ENCODE measurements at regions not wholly inside any gene's neighbourhood (a gene's known extent, or its start where the extent isn't known, plus 50 kb on each side); places are given as distances from the start of the nearest gene placed in this dataset.

GRCh38 chr4:52265781-52266525, 214.8 kb downstream of the SPATA18 start:
- H3K4me1 Mint-ChIP-seq, result no peaks in the 10 kb centered on the region
- Histone ChIP-seq H3K9me3 (ENCODE audit: control insufficient read depth in 2 of 2, low read length in 2 of 2) (no peaks in the 10 kb centered on the region), H3K36me3 (ENCODE audit: control insufficient read depth, insufficient read depth, low read length) (no peaks in the 10 kb centered on the region), H3K27ac (ENCODE audit: insufficient read depth, low read length, poor library complexity, severe bottlenecking) (no peak overlapping the region), H3K27me3 (ENCODE audit: control insufficient read depth, insufficient read depth, low read length) (no peaks in the 10 kb centered on the region), H3K4me1 (ENCODE audit: control insufficient read depth, insufficient read depth, low read length, poor library complexity, severe bottlenecking) (no peaks in the 10 kb centered on the region), H3K4me3 (ENCODE audit: low read depth, low read length) (no peak overlapping the region)
- H3K4me3 Mint-ChIP-seq, result no peak overlapping the region
- H3K36me3 Mint-ChIP-seq, result no peaks in the 10 kb centered on the region
- H3K27ac Mint-ChIP-seq, result no peak overlapping the region
- no peaks in the 10 kb centered on the region for H3K27me3 Mint-ChIP-seq
- no peak for ATAC-seq (ENCODE audit: low read depth in 2 of 2)
- peaks cover 0 to 5% (median 2%) of the 10 kb centered on the region in 7 donors for H3K9me3 Mint-ChIP-seq
- DNase-seq, result no peak

DNA sequence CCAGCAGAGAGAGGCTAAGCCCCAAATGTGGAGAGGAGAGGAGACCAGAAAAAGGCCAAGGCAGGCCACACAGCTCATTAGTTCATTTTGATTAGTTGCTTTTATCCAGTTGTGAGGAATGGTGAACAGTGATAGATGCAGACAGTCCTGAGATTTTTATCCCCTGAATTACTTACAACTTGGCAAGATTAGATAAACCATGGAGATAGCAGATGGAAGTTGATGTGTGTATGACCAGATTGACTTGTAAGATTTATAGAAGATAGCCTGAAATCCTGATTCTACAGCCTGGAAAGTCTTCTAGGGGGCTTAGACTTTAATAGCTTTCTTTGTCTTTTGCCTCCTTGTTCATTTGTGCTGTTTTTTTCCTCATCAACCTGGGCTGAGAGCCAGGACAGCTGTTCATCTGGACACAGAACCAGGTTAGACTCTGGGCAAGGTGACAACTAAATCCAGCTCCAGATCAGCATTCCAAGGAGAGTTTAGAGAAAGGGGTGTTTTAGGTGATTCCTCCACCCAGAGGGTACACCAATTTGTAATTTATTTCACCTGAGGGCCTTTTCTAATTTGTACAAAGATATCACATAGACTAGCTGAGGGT, 215.5 kb downstream of the SPATA18 start:
- no peaks in the 10 kb centered on the region for H3K9me3 ChIP-seq (ENCODE audit: control insufficient read depth in 2 of 2, low read length in 2 of 2)
- DNase-seq (no peak), ATAC-seq (ENCODE audit: low read depth in 2 of 2) (no peak)
- Mint-ChIP-seq H3K36me3 (no peaks in the 10 kb centered on the region), H3K27me3 (no peaks in the 10 kb centered on the region), H3K27ac (no peak overlapping the region), H3K9me3 (peaks cover 0 to 4% (median 2%) of the 10 kb centered on the region in 7 donors), H3K4me1 (no peaks in the 10 kb centered on the region), H3K4me3 (no peak overlapping the region)
- no peak overlapping the region for H3K27ac ChIP-seq (ENCODE audit: insufficient read depth, low read length, poor library complexity, severe bottlenecking)
- no peak overlapping the region for H3K4me3 ChIP-seq (ENCODE audit: low read depth, low read length)
- H3K36me3 ChIP-seq (ENCODE audit: control insufficient read depth, insufficient read depth, low read length), result no peaks in the 10 kb centered on the region
- H3K4me1 ChIP-seq (ENCODE audit: control insufficient read depth, insufficient read depth, low read length, poor library complexity, severe bottlenecking), result no peaks in the 10 kb centered on the region
- H3K27me3 ChIP-seq (ENCODE audit: control insufficient read depth, insufficient read depth, low read length), result no peaks in the 10 kb centered on the region

GRCh38 chr4:52269761-52270160, 218.7 kb downstream of the SPATA18 start:
- no peaks in the 10 kb centered on the region for H3K27me3 Mint-ChIP-seq
- Histone ChIP-seq H3K36me3 (ENCODE audit: control insufficient read depth, insufficient read depth, low read length) (no peaks in the 10 kb centered on the region), H3K27ac (ENCODE audit: insufficient read depth, low read length, poor library complexity, severe bottlenecking) (no peak overlapping the region), H3K4me3 (ENCODE audit: low read depth, low read length) (no peak overlapping the region), H3K27me3 (ENCODE audit: control insufficient read depth, insufficient read depth, low read length) (no peaks in the 10 kb centered on the region), H3K9me3 (ENCODE audit: control insufficient read depth in 2 of 2, low read length in 2 of 2) (no peaks in the 10 kb centered on the region), H3K4me1 (ENCODE audit: control insufficient read depth, insufficient read depth, low read length, poor library complexity, severe bottlenecking) (no peaks in the 10 kb centered on the region)
- H3K9me3 Mint-ChIP-seq, result peaks cover 0 to 6% (median 3%) of the 10 kb centered on the region in 7 donors
- H3K36me3 Mint-ChIP-seq, result no peaks in the 10 kb centered on the region
- DNase-seq (no peak), ATAC-seq (ENCODE audit: low read depth in 2 of 2) (no peak)
- H3K4me1 Mint-ChIP-seq, result no peaks in the 10 kb centered on the region
- no peak overlapping the region for H3K4me3 Mint-ChIP-seq
- H3K27ac Mint-ChIP-seq, result no peak overlapping the region

DNA sequence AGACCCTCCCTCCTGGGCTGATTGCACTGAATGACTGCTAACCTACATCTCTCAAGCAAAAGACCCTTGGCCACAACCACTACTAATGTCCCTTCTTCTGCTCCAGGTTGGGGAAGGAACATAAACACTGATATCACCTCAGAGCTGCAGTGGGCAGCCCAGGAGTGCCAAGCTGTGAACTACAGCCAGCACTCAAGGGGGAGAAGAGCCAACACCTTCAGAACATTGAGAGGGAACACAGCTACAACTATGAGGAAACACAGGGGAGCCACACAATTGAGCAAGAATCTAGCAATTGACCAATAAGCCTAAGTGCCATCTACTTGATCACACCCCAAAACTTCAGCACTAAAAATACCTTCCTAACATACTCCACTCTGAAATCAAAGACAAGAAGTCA, 222.8 kb downstream of the SPATA18 start:
- Histone ChIP-seq H3K36me3 (ENCODE audit: control insufficient read depth, insufficient read depth, low read length) (no peaks in the 10 kb centered on the region), H3K27ac (ENCODE audit: insufficient read depth, low read length, poor library complexity, severe bottlenecking) (no peak overlapping the region), H3K9me3 (ENCODE audit: control insufficient read depth in 2 of 2, low read length in 2 of 2) (no peaks in the 10 kb centered on the region), H3K4me3 (ENCODE audit: low read depth, low read length) (no peak overlapping the region), H3K27me3 (ENCODE audit: control insufficient read depth, insufficient read depth, low read length) (no peaks in the 10 kb centered on the region), H3K4me1 (ENCODE audit: control insufficient read depth, insufficient read depth, low read length, poor library complexity, severe bottlenecking) (no peaks in the 10 kb centered on the region)
- H3K27ac Mint-ChIP-seq, result peak overlapping the region in 1 of 3 donors; percentile 81
- DNase-seq (no peak), ATAC-seq (ENCODE audit: low read depth in 2 of 2) (no peak)
- peaks cover 3 to 12% (median 4%) of the 10 kb centered on the region in 7 donors for H3K9me3 Mint-ChIP-seq
- no peak overlapping the region for H3K4me3 Mint-ChIP-seq
- H3K27me3 Mint-ChIP-seq, result no peaks in the 10 kb centered on the region
- H3K36me3 Mint-ChIP-seq, result no peaks in the 10 kb centered on the region
- H3K4me1 Mint-ChIP-seq, result no peaks in the 10 kb centered on the region

DNA sequence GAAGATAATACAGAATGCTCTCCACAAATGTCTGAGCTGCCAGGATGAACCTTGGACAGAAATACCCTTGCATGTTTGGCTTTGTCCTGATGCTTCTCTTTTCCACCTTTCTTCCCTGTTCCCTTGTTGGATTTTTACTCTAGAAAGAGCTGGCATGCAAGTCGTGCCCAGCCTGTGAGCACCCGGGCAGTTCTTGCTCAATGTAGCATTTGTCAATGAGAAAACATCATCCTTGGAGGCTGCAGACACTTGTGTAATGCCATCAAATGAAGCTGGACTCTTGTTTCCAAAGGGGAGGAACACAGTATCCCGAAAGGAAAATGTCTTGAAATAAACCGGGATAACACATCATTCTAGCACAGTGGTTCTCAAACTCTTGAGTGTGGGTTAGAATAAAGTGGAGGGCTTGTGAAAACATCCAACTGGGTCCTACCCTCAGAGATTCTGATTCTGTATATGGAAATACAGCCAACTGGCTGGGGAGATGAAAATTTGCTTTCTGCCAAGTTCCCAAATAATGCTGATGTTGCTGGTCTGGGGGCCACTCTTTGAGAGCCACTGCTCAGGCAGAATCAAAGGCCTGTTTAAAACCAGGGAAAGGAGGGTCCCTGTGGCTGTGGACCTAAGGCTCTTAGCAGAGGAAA, 237.2 kb downstream of the SPATA18 start:
- Histone ChIP-seq H3K36me3 (ENCODE audit: control insufficient read depth, insufficient read depth, low read length) (no peaks in the 10 kb centered on the region), H3K9me3 (ENCODE audit: control insufficient read depth in 2 of 2, low read length in 2 of 2) (no peaks in the 10 kb centered on the region), H3K27me3 (ENCODE audit: control insufficient read depth, insufficient read depth, low read length) (no peaks in the 10 kb centered on the region), H3K4me1 (ENCODE audit: control insufficient read depth, insufficient read depth, low read length, poor library complexity, severe bottlenecking) (no peaks in the 10 kb centered on the region), H3K4me3 (ENCODE audit: low read depth, low read length) (no peak overlapping the region), H3K27ac (ENCODE audit: insufficient read depth, low read length, poor library complexity, severe bottlenecking) (no peak overlapping the region)
- peaks cover 0 to 3% (median 0%) of the 10 kb centered on the region in 7 donors for H3K9me3 Mint-ChIP-seq
- no peaks in the 10 kb centered on the region for H3K4me1 Mint-ChIP-seq
- no peaks in the 10 kb centered on the region for H3K36me3 Mint-ChIP-seq
- H3K4me3 Mint-ChIP-seq, result no peak overlapping the region
- no peaks in the 10 kb centered on the region for H3K27me3 Mint-ChIP-seq
- no peak overlapping the region for H3K27ac Mint-ChIP-seq
- DNase-seq, result no peak
- ATAC-seq (ENCODE audit: low read depth in 2 of 2), result no peak

DNA sequence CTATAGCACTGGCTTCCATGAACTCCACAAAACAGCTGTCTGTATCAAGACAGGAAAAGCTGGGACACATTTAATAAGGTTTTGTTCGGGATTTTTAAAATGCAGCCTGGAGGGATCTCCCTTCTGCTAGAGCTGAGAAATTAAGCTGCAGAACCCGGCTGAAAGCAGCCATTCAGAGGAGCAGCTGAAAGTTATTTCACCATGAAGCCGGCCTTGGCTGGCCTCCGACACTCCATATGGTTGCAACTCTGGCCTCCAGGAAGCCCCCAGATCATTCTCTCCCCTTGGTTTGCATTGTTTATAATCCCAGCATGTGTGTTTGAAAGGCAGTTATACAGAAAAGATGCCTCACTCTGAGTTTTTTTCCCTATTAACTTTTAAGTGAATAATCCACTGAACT, 239.4 kb downstream of the SPATA18 start:
- H3K27ac ChIP-seq (ENCODE audit: insufficient read depth, low read length, poor library complexity, severe bottlenecking), result no peak overlapping the region
- no peaks in the 10 kb centered on the region for H3K9me3 ChIP-seq (ENCODE audit: control insufficient read depth in 2 of 2, low read length in 2 of 2)
- Mint-ChIP-seq H3K36me3 (no peaks in the 10 kb centered on the region), H3K4me1 (no peaks in the 10 kb centered on the region), H3K27me3 (no peaks in the 10 kb centered on the region), H3K4me3 (no peak overlapping the region), H3K9me3 (peaks cover 0 to 3% (median 0%) of the 10 kb centered on the region in 7 donors), H3K27ac (no peak overlapping the region)
- no peak for ATAC-seq (ENCODE audit: low read depth in 2 of 2)
- H3K4me1 ChIP-seq (ENCODE audit: control insufficient read depth, insufficient read depth, low read length, poor library complexity, severe bottlenecking), result no peaks in the 10 kb centered on the region
- no peak overlapping the region for H3K4me3 ChIP-seq (ENCODE audit: low read depth, low read length)
- DNase-seq, result no peak
- no peaks in the 10 kb centered on the region for H3K27me3 ChIP-seq (ENCODE audit: control insufficient read depth, insufficient read depth, low read length)
- H3K36me3 ChIP-seq (ENCODE audit: control insufficient read depth, insufficient read depth, low read length), result no peaks in the 10 kb centered on the region

GRCh38 chr4:52292245-52292644, 241.1 kb downstream of the SPATA18 start:
- Mint-ChIP-seq H3K27ac (no peak overlapping the region), H3K9me3 (peaks cover 0 to 2% (median 0%) of the 10 kb centered on the region in 7 donors), H3K36me3 (no peaks in the 10 kb centered on the region), H3K27me3 (no peaks in the 10 kb centered on the region), H3K4me3 (no peak overlapping the region), H3K4me1 (no peaks in the 10 kb centered on the region)
- no peak overlapping the region for H3K27ac ChIP-seq (ENCODE audit: insufficient read depth, low read length, poor library complexity, severe bottlenecking)
- no peaks in the 10 kb centered on the region for H3K9me3 ChIP-seq (ENCODE audit: control insufficient read depth in 2 of 2, low read length in 2 of 2)
- H3K36me3 ChIP-seq (ENCODE audit: control insufficient read depth, insufficient read depth, low read length), result no peaks in the 10 kb centered on the region
- DNase-seq (no peak), ATAC-seq (ENCODE audit: low read depth in 2 of 2) (no peak)
- H3K27me3 ChIP-seq (ENCODE audit: control insufficient read depth, insufficient read depth, low read length), result no peaks in the 10 kb centered on the region
- no peaks in the 10 kb centered on the region for H3K4me1 ChIP-seq (ENCODE audit: control insufficient read depth, insufficient read depth, low read length, poor library complexity, severe bottlenecking)
- H3K4me3 ChIP-seq (ENCODE audit: low read depth, low read length), result no peak overlapping the region

Measured in CD4-positive, CD25-positive, alpha-beta regulatory T cell (primary cell).